ENCODE measurements at regions not wholly inside any gene's neighbourhood (a gene's known extent, or its start where the extent isn't known, plus 50 kb on each side); places are given as distances from the start of the nearest gene placed in this dataset.

DNA sequence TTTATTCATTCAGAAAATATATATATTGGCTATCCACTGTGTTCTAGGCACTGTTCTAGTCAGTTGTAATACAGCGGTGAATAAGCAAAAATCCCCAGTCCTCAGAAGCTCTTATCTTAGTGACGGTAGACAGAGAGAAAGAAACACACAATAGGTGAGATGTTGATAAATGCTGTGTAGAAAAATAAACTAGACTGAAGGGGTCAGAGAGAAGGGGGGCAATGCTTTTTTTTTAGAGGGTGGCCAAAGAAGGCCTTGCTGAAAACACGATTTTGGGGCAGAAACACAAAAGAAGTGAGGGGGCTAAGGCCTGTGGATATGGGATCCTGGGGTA, 68.0 kb upstream of the MBOAT1 start:
- no peak for FAIRE-seq

DNA sequence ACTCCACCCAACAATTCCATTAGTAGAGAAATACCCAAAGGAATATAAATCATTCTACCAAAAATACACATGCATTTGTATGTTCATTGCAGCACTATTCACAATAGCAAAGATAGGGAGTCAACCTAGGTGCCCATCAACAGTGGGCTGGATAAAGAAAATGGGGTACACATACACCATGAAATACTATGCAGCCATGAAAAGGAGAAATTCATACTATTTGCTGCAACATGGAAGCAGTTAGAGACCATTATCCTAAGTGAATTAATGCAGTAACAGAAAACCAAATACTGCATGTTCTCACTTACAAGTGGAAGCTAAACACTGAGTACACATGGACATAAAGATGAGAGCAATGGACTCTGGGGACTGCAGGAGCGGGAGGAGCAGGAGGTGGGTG, 72.4 kb upstream of the MBOAT1 start:
- Histone ChIP-seq H3K9me3 (no peaks in the 10 kb centered on the region), H3K27ac (no peak overlapping the region), H3K4me2 (no peak overlapping the region), H3K4me1 (no peaks in the 10 kb centered on the region), H3K4me3 (no peak overlapping the region)
- ChIA-PET POLR2A (no interaction called here), CTCF (no interaction called here)
- DNase-seq (ENCODE audit: low read depth in 1 of 2, low spot score in 1 of 2): no peak
- no peak for FAIRE-seq
- no peak for TF ChIP-seq RAD21 (conservative IDR thresholded peaks at IDR 0.05 in 1 of 2, IDR thresholded peaks at IDR 0.05 in 1 of 2)
- no peak for TF ChIP-seq TP53 (CRISPR knock-in tag; IDR thresholded peaks at IDR 0.05)
- TF ChIP-seq GATA3 (IDR thresholded peaks at IDR 0.05; ENCODE audit: borderline replicate concordance): no peak
- no peak for TF ChIP-seq KDM1A (IDR thresholded peaks at IDR 0.05; ENCODE audit: low read depth)
- TF ChIP-seq TFCP2L1 (CRISPR knock-in tag; IDR thresholded peaks at IDR 0.05): no peak
- no peak for TF ChIP-seq JUNB (IDR thresholded peaks at IDR 0.05)
- TF ChIP-seq FOXS1 (CRISPR knock-in tag; IDR thresholded peaks at IDR 0.05): no peak
- no peak for TF ChIP-seq RFX5 (IDR thresholded peaks at IDR 0.05)
- no peak for TF ChIP-seq ESRRA (IDR thresholded peaks at IDR 0.05; ENCODE audit: borderline replicate concordance, low read length)
- no peak for TF ChIP-seq HOXB5 (CRISPR knock-in tag; IDR thresholded peaks at IDR 0.05)
- TF ChIP-seq, protein P1, sequence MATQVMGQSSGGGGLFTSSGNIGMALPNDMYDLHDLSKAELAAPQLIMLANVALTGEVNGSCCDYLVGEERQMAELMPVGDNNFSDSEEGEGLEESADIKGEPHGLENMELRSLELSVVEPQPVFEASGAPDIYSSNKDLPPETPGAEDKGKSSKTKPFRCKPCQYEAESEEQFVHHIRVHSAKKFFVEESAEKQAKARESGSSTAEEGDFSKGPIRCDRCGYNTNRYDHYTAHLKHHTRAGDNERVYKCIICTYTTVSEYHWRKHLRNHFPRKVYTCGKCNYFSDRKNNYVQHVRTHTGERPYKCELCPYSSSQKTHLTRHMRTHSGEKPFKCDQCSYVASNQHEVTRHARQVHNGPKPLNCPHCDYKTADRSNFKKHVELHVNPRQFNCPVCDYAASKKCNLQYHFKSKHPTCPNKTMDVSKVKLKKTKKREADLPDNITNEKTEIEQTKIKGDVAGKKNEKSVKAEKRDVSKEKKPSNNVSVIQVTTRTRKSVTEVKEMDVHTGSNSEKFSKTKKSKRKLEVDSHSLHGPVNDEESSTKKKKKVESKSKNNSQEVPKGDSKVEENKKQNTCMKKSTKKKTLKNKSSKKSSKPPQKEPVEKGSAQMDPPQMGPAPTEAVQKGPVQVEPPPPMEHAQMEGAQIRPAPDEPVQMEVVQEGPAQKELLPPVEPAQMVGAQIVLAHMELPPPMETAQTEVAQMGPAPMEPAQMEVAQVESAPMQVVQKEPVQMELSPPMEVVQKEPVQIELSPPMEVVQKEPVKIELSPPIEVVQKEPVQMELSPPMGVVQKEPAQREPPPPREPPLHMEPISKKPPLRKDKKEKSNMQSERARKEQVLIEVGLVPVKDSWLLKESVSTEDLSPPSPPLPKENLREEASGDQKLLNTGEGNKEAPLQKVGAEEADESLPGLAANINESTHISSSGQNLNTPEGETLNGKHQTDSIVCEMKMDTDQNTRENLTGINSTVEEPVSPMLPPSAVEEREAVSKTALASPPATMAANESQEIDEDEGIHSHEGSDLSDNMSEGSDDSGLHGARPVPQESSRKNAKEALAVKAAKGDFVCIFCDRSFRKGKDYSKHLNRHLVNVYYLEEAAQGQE (IDR thresholded peaks at IDR 0.05): no peak
- no peak for TF ChIP-seq BHLHE40 (IDR thresholded peaks at IDR 0.05; ENCODE audit: low read depth, low read length)
- TF ChIP-seq CEBPB (IDR thresholded peaks at IDR 0.05): no peak
- WGBS (ENCODE audit: missing lambda C conversion rate): 22% methylated on average over 1 of the region's 1 CpG
- no peak for ATAC-seq

More for the DNA sequence above, 68.0 kb upstream of the MBOAT1 start:
- DNase-seq (ENCODE audit: low read depth in 1 of 2, low spot score in 1 of 2) (no peak), ATAC-seq (no peak)
- no peak overlapping the region for H3K4me2 ChIP-seq
- H3K4me3 ChIP-seq: no peak overlapping the region
- ChIA-PET CTCF (no interaction called here), POLR2A (no interaction called here)
- TF ChIP-seq CEBPB (IDR thresholded peaks at IDR 0.05): no peak
- TF ChIP-seq RNF2 (IDR thresholded peaks at IDR 0.05; ENCODE audit: borderline replicate concordance, low read depth): no peak
- no peak for TF ChIP-seq TFCP2L1 (CRISPR knock-in tag; IDR thresholded peaks at IDR 0.05)
- no peak for TF ChIP-seq JUNB (IDR thresholded peaks at IDR 0.05)
- no peak for TF ChIP-seq HOXB13 (CRISPR knock-in tag; IDR thresholded peaks at IDR 0.05; ENCODE audit: low read depth)
- TF ChIP-seq GATA3 (IDR thresholded peaks at IDR 0.05; ENCODE audit: borderline replicate concordance): no peak
- TF ChIP-seq BHLHE40 (IDR thresholded peaks at IDR 0.05; ENCODE audit: low read depth, low read length): no peak
- no peak for TF ChIP-seq CHD4 (IDR thresholded peaks at IDR 0.05; ENCODE audit: borderline replicate concordance)
- TF ChIP-seq MAFK (IDR thresholded peaks at IDR 0.05; ENCODE audit: partially characterized antibody): no peak
- TF ChIP-seq FOSL2 (IDR thresholded peaks at IDR 0.05): no peak
- TF ChIP-seq FOSL2 (CRISPR knock-in tag; IDR thresholded peaks at IDR 0.05): no peak
- TF ChIP-seq HOXA7 (CRISPR knock-in tag; IDR thresholded peaks at IDR 0.05): no peak
- TF ChIP-seq KDM5A (IDR thresholded peaks at IDR 0.05): no peak
- TF ChIP-seq SREBF2 (IDR thresholded peaks at IDR 0.05): no peak
- no peak for TF ChIP-seq RARB (CRISPR knock-in tag; IDR thresholded peaks at IDR 0.05)
- no peak for TF ChIP-seq ZNF302 (CRISPR knock-in tag; IDR thresholded peaks at IDR 0.05)
- no peak for TF ChIP-seq EHF (CRISPR knock-in tag; IDR thresholded peaks at IDR 0.05)
- TF ChIP-seq, protein P2, sequence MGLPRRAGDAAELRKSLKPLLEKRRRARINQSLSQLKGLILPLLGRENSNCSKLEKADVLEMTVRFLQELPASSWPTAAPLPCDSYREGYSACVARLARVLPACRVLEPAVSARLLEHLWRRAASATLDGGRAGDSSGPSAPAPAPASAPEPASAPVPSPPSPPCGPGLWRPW (IDR thresholded peaks at IDR 0.05): no peak
- no peak for TF ChIP-seq ZSCAN20 (CRISPR knock-in tag; IDR thresholded peaks at IDR 0.05)
- TF ChIP-seq, protein P3, sequence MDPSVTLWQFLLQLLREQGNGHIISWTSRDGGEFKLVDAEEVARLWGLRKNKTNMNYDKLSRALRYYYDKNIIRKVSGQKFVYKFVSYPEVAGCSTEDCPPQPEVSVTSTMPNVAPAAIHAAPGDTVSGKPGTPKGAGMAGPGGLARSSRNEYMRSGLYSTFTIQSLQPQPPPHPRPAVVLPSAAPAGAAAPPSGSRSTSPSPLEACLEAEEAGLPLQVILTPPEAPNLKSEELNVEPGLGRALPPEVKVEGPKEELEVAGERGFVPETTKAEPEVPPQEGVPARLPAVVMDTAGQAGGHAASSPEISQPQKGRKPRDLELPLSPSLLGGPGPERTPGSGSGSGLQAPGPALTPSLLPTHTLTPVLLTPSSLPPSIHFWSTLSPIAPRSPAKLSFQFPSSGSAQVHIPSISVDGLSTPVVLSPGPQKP (IDR thresholded peaks at IDR 0.05; ENCODE audit: low read depth, low read length): no peak
- H3K9me3 ChIP-seq: no peaks in the 10 kb centered on the region
- 51% methylated on average over 3 of the region's 3 CpGs for WGBS (ENCODE audit: missing lambda C conversion rate)
- no peaks in the 10 kb centered on the region for H3K4me1 ChIP-seq
- no peak overlapping the region for H3K27ac ChIP-seq

Measured in A549 (cell line).